WTC11 (cell line): ENCODE measurements at regions not wholly inside any gene's neighbourhood (a gene's known extent, or its start where the extent isn't known, plus 50 kb on each side); places are given as distances from the start of the nearest gene placed in this dataset.

Experiments
- ATAC-seq: fragments of 200-7000 bp; cut with Tn5 transposase; 2 replicates; pipeline ENCODE4 v1.10.0; 2021; ENCODE audit warnings: mild to moderate bottlenecking, moderate library complexity
- CTCF ChIA-PET: fragments of 300-600 bp; sonication (Branson Sonifier 250); formaldehyde crosslinking; loops from one replicate; lab custom pipeline; 2021; ENCODE audit warnings: antibody characterized with exemption; lab: Charles Lee
- POLR2A ChIA-PET: fragments of 350-600 bp; sonication (Branson Sonifier 250); formaldehyde crosslinking; loops from one replicate; lab custom pipeline; 2021; ENCODE audit warnings: antibody characterized with exemption; lab: Charles Lee
- DNase-seq: peaks from one replicate; pipeline ENCODE4 v3.0.0; 2021; ENCODE audit warnings: low spot score
- H3K27ac Mint-ChIP-seq: 2 replicates; pipeline ENCODE4 v1.8.0; 2021; ENCODE audit warnings: mixed read lengths
- H3K27me3 Mint-ChIP-seq: 2 replicates; pipeline ENCODE4 v1.8.0; 2021; ENCODE audit warnings: low read depth, mild to moderate bottlenecking, moderate library complexity, mixed read lengths
- H3K36me3 Mint-ChIP-seq: 2 replicates; pipeline ENCODE4 v1.8.0; 2021; ENCODE audit warnings: mixed read lengths
- H3K4me1 Mint-ChIP-seq: 2 replicates; pipeline ENCODE4 v1.8.0; 2022; ENCODE audit warnings: mixed read lengths
- H3K4me3 Mint-ChIP-seq: 2 replicates; pipeline ENCODE4 v1.8.0; 2021; ENCODE audit warnings: mild to moderate bottlenecking, moderate library complexity, mixed read lengths
- H3K9me3 Mint-ChIP-seq: 2 replicates; pipeline ENCODE4 v1.8.0; 2021; ENCODE audit warnings: mixed read lengths
- ATF1 ChIP-seq: sonication (generic); formaldehyde crosslinking; IDR thresholded peaks from 2 replicates; pipeline ENCODE4 v1.8.1; 2023; ENCODE audit warnings: mild to moderate bottlenecking, moderate library complexity, missing genetic modification reagents
- ATF3 ChIP-seq: sonication (generic); formaldehyde crosslinking; conservative IDR thresholded peaks from 2 replicates; pipeline ENCODE4 v1.8.1; 2022; ENCODE audit warnings: mild to moderate bottlenecking, missing genetic modification reagents
- CREM ChIP-seq: sonication (generic); formaldehyde crosslinking; IDR thresholded peaks from 2 replicates; pipeline ENCODE4 v1.8.1; 2022; ENCODE audit warnings: mild to moderate bottlenecking, missing genetic modification reagents, moderate library complexity
- E2F4 ChIP-seq: sonication (generic); formaldehyde crosslinking; IDR thresholded peaks from 2 replicates; pipeline ENCODE4 v1.8.1; 2022; ENCODE audit warnings: low read depth, mild to moderate bottlenecking, moderate library complexity, missing genetic modification reagents, borderline replicate concordance
- FOXK1 ChIP-seq: sonication (generic); formaldehyde crosslinking; IDR thresholded peaks from 2 replicates; pipeline ENCODE4 v1.8.0; 2022; ENCODE audit warnings: mild to moderate bottlenecking, moderate library complexity, missing genetic modification reagents
- GABPB1 ChIP-seq: sonication (generic); formaldehyde crosslinking; IDR thresholded peaks from 2 replicates; pipeline ENCODE4 v1.8.1; 2023; ENCODE audit warnings: mild to moderate bottlenecking, missing genetic modification reagents
- JAZF1 ChIP-seq: fragments of 250-450 bp; sonication (Bioruptor Pico); IDR thresholded peaks from 2 replicates; pipeline ENCODE4 v1.9.0; 2021; ENCODE audit warnings: moderate library complexity, mild to moderate bottlenecking, inconsistent platforms
- MYBL2 ChIP-seq: sonication (generic); formaldehyde crosslinking; IDR thresholded peaks from 2 replicates; pipeline ENCODE4 v1.8.1; 2023; ENCODE audit warnings: mild to moderate bottlenecking, moderate library complexity, missing genetic modification reagents
- NFE2L1 ChIP-seq: sonication (generic); formaldehyde crosslinking; IDR thresholded peaks from 2 replicates; pipeline ENCODE4 v1.8.1; 2023; ENCODE audit warnings: missing genetic modification reagents
- NR2C2 ChIP-seq: sonication (generic); formaldehyde crosslinking; IDR thresholded peaks from 2 replicates; pipeline ENCODE4 v1.8.0; 2022; ENCODE audit warnings: mild to moderate bottlenecking, missing genetic modification reagents
- OVOL2 ChIP-seq: fragments of 250-450 bp; sonication (Bioruptor Pico); IDR thresholded peaks from 2 replicates; pipeline ENCODE4 v1.9.0; 2021; ENCODE audit warnings: mild to moderate bottlenecking, borderline replicate concordance
- PRRX2 ChIP-seq: fragments of 250-450 bp; sonication (Bioruptor Pico); IDR thresholded peaks from 2 replicates; pipeline ENCODE4 v1.8.0; 2021; ENCODE audit warnings: mild to moderate bottlenecking
- USF1 ChIP-seq: sonication (generic); formaldehyde crosslinking; IDR thresholded peaks from 2 replicates; pipeline ENCODE4 v1.8.0; 2022; ENCODE audit warnings: mild to moderate bottlenecking, missing genetic modification reagents
- ZNF219 ChIP-seq: sonication (generic); formaldehyde crosslinking; IDR thresholded peaks from 2 replicates; pipeline ENCODE4 v1.8.0; 2023; ENCODE audit warnings: missing genetic modification reagents, mild to moderate bottlenecking, borderline replicate concordance
- ZNF532 ChIP-seq: fragments of 250-450 bp; sonication (Bioruptor Pico); IDR thresholded peaks from 2 replicates; pipeline ENCODE4 v1.9.0; 2021; ENCODE audit warnings: mild to moderate bottlenecking, borderline replicate concordance
- ZNF671 ChIP-seq: fragments of 250-450 bp; sonication (Bioruptor Pico); IDR thresholded peaks from 2 replicates; pipeline ENCODE4 v1.8.0; 2021; ENCODE audit warnings: mild to moderate bottlenecking
- TF ChIP-seq, protein P1 (sequence below): sonication (generic); formaldehyde crosslinking; IDR thresholded peaks from 2 replicates; pipeline ENCODE4 v1.8.1; 2022; ENCODE audit warnings: mild to moderate bottlenecking, missing genetic modification reagents, moderate library complexity, borderline replicate concordance
- TF ChIP-seq, protein P2 (sequence below): sonication (generic); formaldehyde crosslinking; IDR thresholded peaks from 2 replicates; pipeline ENCODE4 v1.8.1; 2022; ENCODE audit warnings: low read depth, missing genetic modification reagents, borderline replicate concordance
- TF ChIP-seq, protein P3 (sequence below): fragments of 250-450 bp; sonication (Bioruptor Pico); IDR thresholded peaks from 2 replicates; pipeline ENCODE4 v1.9.0; 2021; ENCODE audit warnings: mild to moderate bottlenecking
- TF ChIP-seq, protein P4 (sequence below): fragments of 200-600 bp; IDR thresholded peaks from 2 replicates; pipeline ENCODE4 v1.8.0; 2022; ENCODE audit warnings: antibody characterized with exemption

DNA sequence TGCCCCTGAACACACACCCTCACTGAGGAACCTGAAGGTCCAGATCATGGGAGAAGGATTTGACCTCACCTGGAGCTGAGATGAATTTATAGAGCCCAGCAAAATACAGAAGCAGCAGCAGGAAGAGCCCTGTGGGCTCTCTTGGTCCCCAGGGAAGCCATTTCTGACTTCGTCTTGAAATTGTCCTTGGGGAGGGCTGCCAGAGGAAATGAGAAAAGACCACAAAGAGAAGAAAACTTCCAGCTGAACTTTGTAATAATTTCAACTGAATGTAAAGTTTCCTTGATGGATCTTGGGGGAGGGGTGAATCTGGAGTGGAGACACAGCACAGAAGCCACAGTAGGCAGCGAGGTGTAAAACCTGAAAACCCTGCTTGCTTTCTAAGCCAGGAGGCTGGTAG is 500.9 kb upstream of the NXPH2 start:
- DNase-seq: no peak
- TF ChIP-seq ATF1: no peak
- no peak for TF ChIP-seq PRRX2
- TF ChIP-seq, protein P1, sequence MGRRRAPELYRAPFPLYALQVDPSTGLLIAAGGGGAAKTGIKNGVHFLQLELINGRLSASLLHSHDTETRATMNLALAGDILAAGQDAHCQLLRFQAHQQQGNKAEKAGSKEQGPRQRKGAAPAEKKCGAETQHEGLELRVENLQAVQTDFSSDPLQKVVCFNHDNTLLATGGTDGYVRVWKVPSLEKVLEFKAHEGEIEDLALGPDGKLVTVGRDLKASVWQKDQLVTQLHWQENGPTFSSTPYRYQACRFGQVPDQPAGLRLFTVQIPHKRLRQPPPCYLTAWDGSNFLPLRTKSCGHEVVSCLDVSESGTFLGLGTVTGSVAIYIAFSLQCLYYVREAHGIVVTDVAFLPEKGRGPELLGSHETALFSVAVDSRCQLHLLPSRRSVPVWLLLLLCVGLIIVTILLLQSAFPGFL (CRISPR knock-in tag): no peak
- no peak for TF ChIP-seq FOXK1
- TF ChIP-seq OVOL2 (CRISPR knock-in tag): no peak
- TF ChIP-seq, protein P2, sequence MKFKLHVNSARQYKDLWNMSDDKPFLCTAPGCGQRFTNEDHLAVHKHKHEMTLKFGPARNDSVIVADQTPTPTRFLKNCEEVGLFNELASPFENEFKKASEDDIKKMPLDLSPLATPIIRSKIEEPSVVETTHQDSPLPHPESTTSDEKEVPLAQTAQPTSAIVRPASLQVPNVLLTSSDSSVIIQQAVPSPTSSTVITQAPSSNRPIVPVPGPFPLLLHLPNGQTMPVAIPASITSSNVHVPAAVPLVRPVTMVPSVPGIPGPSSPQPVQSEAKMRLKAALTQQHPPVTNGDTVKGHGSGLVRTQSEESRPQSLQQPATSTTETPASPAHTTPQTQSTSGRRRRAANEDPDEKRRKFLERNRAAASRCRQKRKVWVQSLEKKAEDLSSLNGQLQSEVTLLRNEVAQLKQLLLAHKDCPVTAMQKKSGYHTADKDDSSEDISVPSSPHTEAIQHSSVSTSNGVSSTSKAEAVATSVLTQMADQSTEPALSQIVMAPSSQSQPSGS (CRISPR knock-in tag): no peak
- no peak for TF ChIP-seq USF1 (CRISPR knock-in tag)
- TF ChIP-seq, protein P3, sequence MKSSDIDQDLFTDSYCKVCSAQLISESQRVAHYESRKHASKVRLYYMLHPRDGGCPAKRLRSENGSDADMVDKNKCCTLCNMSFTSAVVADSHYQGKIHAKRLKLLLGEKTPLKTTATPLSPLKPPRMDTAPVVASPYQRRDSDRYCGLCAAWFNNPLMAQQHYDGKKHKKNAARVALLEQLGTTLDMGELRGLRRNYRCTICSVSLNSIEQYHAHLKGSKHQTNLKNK (CRISPR knock-in tag): no peak
- no peak for TF ChIP-seq NFE2L1 (CRISPR knock-in tag)
- TF ChIP-seq ZNF532 (CRISPR knock-in tag): no peak
- no peak for TF ChIP-seq GABPB1
- no peak for ATAC-seq
- Mint-ChIP-seq H3K9me3 (peaks cover 24% of the 10 kb centered on the region), H3K36me3 (peaks cover 4% of the 10 kb centered on the region; the same call in 1 of the 2 replicates), H3K27ac (no peak overlapping the region), H3K27me3 (no peaks in the 10 kb centered on the region; the same call in 1 of the 2 replicates), H3K4me3 (no peak overlapping the region), H3K4me1 (no peaks in the 10 kb centered on the region)
- ChIA-PET CTCF (no interaction called here), POLR2A (no interaction called here)

GRCh38 chr2:139271879-139272278 is 491.7 kb upstream of the NXPH2 start:
- Mint-ChIP-seq H3K36me3 (no peaks in the 10 kb centered on the region), H3K27ac (no peak overlapping the region)
- CTCF ChIA-PET: no interaction called here

DNA sequence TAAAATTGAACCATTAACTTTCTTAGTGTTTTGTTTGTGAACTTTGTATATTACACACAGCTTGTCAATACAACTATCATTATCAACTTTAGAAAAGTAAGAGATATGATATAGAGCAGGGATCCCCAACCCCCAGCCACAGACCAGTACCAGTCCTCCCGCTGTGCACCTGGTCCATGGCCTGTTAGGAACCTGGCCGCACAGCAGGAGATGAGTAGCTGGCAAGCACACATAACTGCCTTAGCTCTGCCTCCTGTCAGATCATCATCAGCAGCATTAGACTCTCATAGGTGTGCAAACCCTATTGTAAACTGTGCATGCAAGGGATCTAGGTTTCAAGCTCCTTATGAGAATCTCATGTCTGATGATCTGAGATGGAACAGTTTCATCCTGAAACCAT is 491.0 kb upstream of the NXPH2 start:
- H3K27me3 Mint-ChIP-seq: no peaks in the 10 kb centered on the region
- POLR2A ChIA-PET: no interaction called here
- no peak for DNase-seq
- no peak; the same call in 1 of the 2 replicates for ATAC-seq
- H3K36me3 Mint-ChIP-seq: no peaks in the 10 kb centered on the region
- CTCF ChIA-PET: no interaction called here
- H3K4me3 Mint-ChIP-seq: no peak overlapping the region
- H3K9me3 Mint-ChIP-seq: no peaks in the 10 kb centered on the region
- H3K4me1 Mint-ChIP-seq: peaks cover 18% of the 10 kb centered on the region
- no peak overlapping the region for H3K27ac Mint-ChIP-seq
- TF ChIP-seq, protein P4, sequence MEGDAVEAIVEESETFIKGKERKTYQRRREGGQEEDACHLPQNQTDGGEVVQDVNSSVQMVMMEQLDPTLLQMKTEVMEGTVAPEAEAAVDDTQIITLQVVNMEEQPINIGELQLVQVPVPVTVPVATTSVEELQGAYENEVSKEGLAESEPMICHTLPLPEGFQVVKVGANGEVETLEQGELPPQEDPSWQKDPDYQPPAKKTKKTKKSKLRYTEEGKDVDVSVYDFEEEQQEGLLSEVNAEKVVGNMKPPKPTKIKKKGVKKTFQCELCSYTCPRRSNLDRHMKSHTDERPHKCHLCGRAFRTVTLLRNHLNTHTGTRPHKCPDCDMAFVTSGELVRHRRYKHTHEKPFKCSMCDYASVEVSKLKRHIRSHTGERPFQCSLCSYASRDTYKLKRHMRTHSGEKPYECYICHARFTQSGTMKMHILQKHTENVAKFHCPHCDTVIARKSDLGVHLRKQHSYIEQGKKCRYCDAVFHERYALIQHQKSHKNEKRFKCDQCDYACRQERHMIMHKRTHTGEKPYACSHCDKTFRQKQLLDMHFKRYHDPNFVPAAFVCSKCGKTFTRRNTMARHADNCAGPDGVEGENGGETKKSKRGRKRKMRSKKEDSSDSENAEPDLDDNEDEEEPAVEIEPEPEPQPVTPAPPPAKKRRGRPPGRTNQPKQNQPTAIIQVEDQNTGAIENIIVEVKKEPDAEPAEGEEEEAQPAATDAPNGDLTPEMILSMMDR: no peak
- TF ChIP-seq ATF3 (CRISPR knock-in tag) (no peak), ZNF219 (CRISPR knock-in tag) (no peak), MYBL2 (no peak), NFE2L1 (CRISPR knock-in tag) (no peak), JAZF1 (CRISPR knock-in tag) (no peak), NR2C2 (CRISPR knock-in tag) (no peak), ZNF671 (no peak)

More at GRCh38 chr2:139271879-139272278, 491.7 kb upstream of the NXPH2 start:
- POLR2A ChIA-PET: no interaction called here
- no peaks in the 10 kb centered on the region for H3K9me3 Mint-ChIP-seq
- no peak for DNase-seq
- H3K4me3 Mint-ChIP-seq: no peak overlapping the region
- no peak for TF ChIP-seq E2F4
- no peak for TF ChIP-seq CREM (CRISPR knock-in tag)
- ATAC-seq: peak; percentile 56
- H3K27me3 Mint-ChIP-seq: no peaks in the 10 kb centered on the region
- peaks cover 18% of the 10 kb centered on the region for H3K4me1 Mint-ChIP-seq
